HG02970 (cell line): ENCODE measurements at regions not wholly inside any gene's neighbourhood (a gene's known extent, or its start where the extent isn't known, plus 50 kb on each side); places are given as distances from the start of the nearest gene placed in this dataset.
"Not testable (repeated sequence)": the region's sequence is repeated elsewhere in the genome, so short reads cannot be mapped to it uniquely, and the experiment has no call there.

Experiments
- ATAC-seq: cut with Tn5 transposase; IDR thresholded peaks from one replicate; pipeline ENCODE4 v1.9.1; 2021; ENCODE audit warnings: mild to moderate bottlenecking, moderate library complexity, moderate number of reproducible peaks; ENCODE audit not compliant: unreplicated experiment, low FRiP score

GRCh38 chr1:185409763-185410528 is 92.9 kb upstream of the IVNS1ABP start:
- no peak for ATAC-seq

- no peak for ATAC-seq
Observed at GRCh38 chr1:185409345-185409744, 92.3 kb upstream of the IVNS1ABP start.

- no peak for ATAC-seq
Observed at GRCh38 chr1:185408700-185409270, 91.7 kb upstream of the IVNS1ABP start.

GRCh38 chr1:185406691-185407009 is 89.6 kb upstream of the IVNS1ABP start:
- no peak for ATAC-seq

- ATAC-seq, result no peak
Observed at GRCh38 chr1:185406006-185406690, 89.1 kb upstream of the IVNS1ABP start.

GRCh38 chr1:185404907-185405568 is 88.0 kb upstream of the IVNS1ABP start:
- ATAC-seq, result no peak

GRCh38 chr1:185404291-185404690 is 87.2 kb upstream of the IVNS1ABP start:
- ATAC-seq, result no peak

GRCh38 chr1:185402930-185403329 is 85.9 kb upstream of the IVNS1ABP start:
- ATAC-seq, result no peak

- no peak for ATAC-seq
Observed at GRCh38 chr1:185401019-185401418, 84.0 kb upstream of the IVNS1ABP start.

- ATAC-seq, result no peak
Observed at GRCh38 chr1:185400052-185400451, 83.0 kb upstream of the IVNS1ABP start.

- ATAC-seq, result no peak
Observed at GRCh38 chr1:185398599-185398998, 81.6 kb upstream of the IVNS1ABP start.

- no peak for ATAC-seq
Observed at GRCh38 chr1:185398022-185398421, 81.0 kb upstream of the IVNS1ABP start.

GRCh38 chr1:185397183-185397582 is 80.1 kb upstream of the IVNS1ABP start:
- ATAC-seq, result no peak

GRCh38 chr1:185396126-185396525 is 79.1 kb upstream of the IVNS1ABP start:
- no peak for ATAC-seq

GRCh38 chr1:185393815-185394214 is 76.8 kb upstream of the IVNS1ABP start:
- no peak for ATAC-seq

- no peak for ATAC-seq
Observed at GRCh38 chr1:185393205-185393604, 76.2 kb upstream of the IVNS1ABP start.

GRCh38 chr1:185388815-185389214 is 71.8 kb upstream of the IVNS1ABP start:
- ATAC-seq, result no peak

GRCh38 chr1:185388346-185388745 is 71.3 kb upstream of the IVNS1ABP start:
- no peak for ATAC-seq

GRCh38 chr1:185385991-185386390 is 68.9 kb upstream of the IVNS1ABP start:
- ATAC-seq, result no peak

GRCh38 chr1:185383805-185384204 is 66.8 kb upstream of the IVNS1ABP start:
- not testable (repeated sequence) for ATAC-seq

- no peak for ATAC-seq
Observed at GRCh38 chr1:185377831-185378230, 60.8 kb upstream of the IVNS1ABP start.
